Esophagus squamous epithelium (tissue), 5 donors: ENCODE measurements at regions not wholly inside any gene's neighbourhood (a gene's known extent, or its start where the extent isn't known, plus 50 kb on each side); places are given as distances from the start of the nearest gene placed in this dataset.
"Not testable (repeated sequence)": the region's sequence is repeated elsewhere in the genome, so short reads cannot be mapped to it uniquely, and the experiment has no call there.

Source experiments
- DNase-seq: peaks from one replicate; lab custom pipeline; 2025; lab: John Stamatoyannopoulos, UW
- H3K27ac ChIP-seq, 4 donors: fragments of 200-600 bp; sonication (generic); one replicate each; pipeline ENCODE4 v1.5.1; 2016 to 2019; ENCODE audit warnings: mild to moderate bottlenecking in 1 of 4
- H3K27me3 ChIP-seq, 4 donors: fragments of 200-600 bp; sonication (generic); 1 replicate in 3 of 4; 2 replicates in 1 of 4; pipeline versions ENCODE4 v1.5.1 to v1.6.0; 2017 to 2021; ENCODE audit warnings: antibody characterized with exemption in 1 of 4
- H3K36me3 ChIP-seq, 3 donors: fragments of 200-600 bp; sonication (generic); one replicate each; pipeline ENCODE4 v1.5.1; 2016 to 2019
- H3K4me1 ChIP-seq, 3 donors: fragments of 200-600 bp; sonication (generic); one replicate each; pipeline ENCODE4 v1.5.1; 2017 to 2019
- H3K4me3 ChIP-seq, 4 donors: fragments of 200-600 bp; sonication (generic); 1 replicate in 3 of 4; 2 replicates in 1 of 4; pipeline ENCODE4 v1.5.1; 2016 to 2019; ENCODE audit warnings: mild to moderate bottlenecking in 2 of 4, moderate library complexity in 1 of 4
- H3K9me3 ChIP-seq, 3 donors: fragments of 200-600 bp; sonication (generic); one replicate each; pipeline ENCODE4 v1.5.1; 2016 to 2019
- POLR2A ChIP-seq, 4 donors: fragments of 450-650 bp; IDR thresholded peaks; one replicate each; pipeline ENCODE4 v1.6.1; 2017; ENCODE audit warnings: antibody characterized with exemption in 4 of 4, mild to moderate bottlenecking in 4 of 4, moderate library complexity in 3 of 4
- WGBS, 2 donors: methylation state at CpG; one replicate each; pipeline ENCODE4 v1.1.5; 2018; 5-methylcytosine and 5-hydroxymethylcytosine counted together
- intact Hi-C: fragments of 100-400 bp; cut with DNase I; formaldehyde crosslinking; loops from one replicate; pipeline ENCODE4 v1.15.0; 2022
- TF ChIP-seq, protein P1 (sequence below), 6 experiments: fragments of 450-650 bp in 4 of 6; fragments of 200-600 bp in 2 of 6; sonication (generic) in 2 of 6; IDR thresholded peaks; one replicate each; pipeline ENCODE4 v1.5.1; 2016 to 2019; ENCODE audit warnings: antibody characterized with exemption in 6 of 6, mild to moderate bottlenecking in 4 of 6, moderate library complexity in 4 of 6
- donor health status: DM: yes; HTN: yes; CAD: no.

DNA sequence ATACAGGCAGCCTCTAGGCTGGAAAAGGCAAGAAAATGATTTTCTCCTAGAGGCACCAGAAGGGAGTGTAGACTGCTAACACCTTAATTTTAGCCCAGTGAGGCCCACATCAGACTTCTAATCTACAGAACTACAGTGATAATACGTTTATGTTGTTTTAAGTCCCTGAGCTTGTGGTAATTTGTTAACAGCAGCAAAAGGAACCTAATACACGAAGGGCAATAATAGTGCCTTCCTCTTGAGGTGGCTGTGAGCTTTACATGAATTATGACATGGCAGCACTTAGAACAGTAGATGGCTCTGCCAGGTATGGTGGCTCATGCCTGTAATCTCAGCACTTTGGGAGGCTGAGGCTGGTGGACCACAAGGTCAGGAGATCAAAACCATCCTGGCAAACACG lies 118.8 kb downstream of the ZNF664 start:
- intact Hi-C loops = no loop called here
- Histone ChIP-seq H3K4me1 (no peaks in the 10 kb centered on the region), H3K9me3 (no peaks in the 10 kb centered on the region), H3K4me3 (no peak overlapping the region), H3K36me3 (no peaks in the 10 kb centered on the region), H3K27me3 (no peaks in the 10 kb centered on the region), H3K27ac (no peak overlapping the region)
- DNase-seq = no peak
- 76 to 87% methylated on average over 3 of the region's 3 CpGs for WGBS, 2 donors
- TF ChIP-seq, protein P1, sequence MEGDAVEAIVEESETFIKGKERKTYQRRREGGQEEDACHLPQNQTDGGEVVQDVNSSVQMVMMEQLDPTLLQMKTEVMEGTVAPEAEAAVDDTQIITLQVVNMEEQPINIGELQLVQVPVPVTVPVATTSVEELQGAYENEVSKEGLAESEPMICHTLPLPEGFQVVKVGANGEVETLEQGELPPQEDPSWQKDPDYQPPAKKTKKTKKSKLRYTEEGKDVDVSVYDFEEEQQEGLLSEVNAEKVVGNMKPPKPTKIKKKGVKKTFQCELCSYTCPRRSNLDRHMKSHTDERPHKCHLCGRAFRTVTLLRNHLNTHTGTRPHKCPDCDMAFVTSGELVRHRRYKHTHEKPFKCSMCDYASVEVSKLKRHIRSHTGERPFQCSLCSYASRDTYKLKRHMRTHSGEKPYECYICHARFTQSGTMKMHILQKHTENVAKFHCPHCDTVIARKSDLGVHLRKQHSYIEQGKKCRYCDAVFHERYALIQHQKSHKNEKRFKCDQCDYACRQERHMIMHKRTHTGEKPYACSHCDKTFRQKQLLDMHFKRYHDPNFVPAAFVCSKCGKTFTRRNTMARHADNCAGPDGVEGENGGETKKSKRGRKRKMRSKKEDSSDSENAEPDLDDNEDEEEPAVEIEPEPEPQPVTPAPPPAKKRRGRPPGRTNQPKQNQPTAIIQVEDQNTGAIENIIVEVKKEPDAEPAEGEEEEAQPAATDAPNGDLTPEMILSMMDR (IDR thresholded peaks at IDR 0.05) = no peak
- no peak for TF ChIP-seq POLR2A (IDR thresholded peaks at IDR 0.05)

DNA sequence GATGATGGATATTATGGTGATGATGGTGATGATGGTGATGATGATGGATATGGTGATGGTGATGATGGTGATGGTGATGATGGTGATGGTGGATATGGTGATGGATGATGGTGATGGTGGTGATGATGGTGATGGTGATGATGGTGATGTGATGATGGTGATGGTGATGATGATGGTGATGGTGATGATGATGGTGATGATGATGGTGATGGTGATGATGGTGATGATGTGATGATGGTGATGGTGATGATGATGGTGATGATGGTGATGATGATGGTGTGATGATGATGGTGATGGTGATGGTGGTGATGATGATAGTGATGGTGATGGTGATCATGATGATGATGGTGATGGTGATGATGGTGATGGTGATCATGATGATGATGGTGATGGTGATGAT lies 119.5 kb downstream of the ZNF664 start:
- DNase-seq, intact Hi-C loops, H3K9me3 ChIP-seq, H3K27me3 ChIP-seq, H3K4me1 ChIP-seq, H3K4me3 ChIP-seq, H3K36me3 ChIP-seq, H3K27ac ChIP-seq: not testable (repeated sequence)

DNA sequence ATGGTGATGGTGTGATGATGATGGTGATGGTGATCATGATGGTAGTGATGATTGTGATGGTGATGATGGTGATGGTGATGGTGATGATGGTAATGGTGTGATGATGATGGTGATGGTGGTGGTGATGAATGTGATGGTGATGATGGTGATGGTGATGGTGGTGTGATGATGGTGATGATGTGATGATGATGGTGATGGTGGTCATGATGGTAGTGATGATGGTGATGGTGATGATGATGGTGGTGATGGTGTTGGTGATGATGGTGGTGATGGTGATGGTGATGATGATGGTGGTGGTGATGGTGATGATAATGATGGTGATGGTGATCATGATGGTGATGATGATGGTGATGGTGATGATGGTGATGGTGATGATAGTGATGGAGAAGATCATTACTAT lies 120.3 kb downstream of the ZNF664 start:
- Histone ChIP-seq H3K4me1 (peaks cover 0 to 6% (median 0%) of the 10 kb centered on the region in 3 donors), H3K4me3 (no peak overlapping the region), H3K27ac (no peak overlapping the region), H3K27me3 (peaks cover 0 to 7% (median 0%) of the 10 kb centered on the region in 4 donors), H3K9me3 (no peaks in the 10 kb centered on the region), H3K36me3 (no peaks in the 10 kb centered on the region)
- no peak for TF ChIP-seq POLR2A (IDR thresholded peaks at IDR 0.05)
- DNase-seq = no peak
- intact Hi-C loops = no loop called here

DNA sequence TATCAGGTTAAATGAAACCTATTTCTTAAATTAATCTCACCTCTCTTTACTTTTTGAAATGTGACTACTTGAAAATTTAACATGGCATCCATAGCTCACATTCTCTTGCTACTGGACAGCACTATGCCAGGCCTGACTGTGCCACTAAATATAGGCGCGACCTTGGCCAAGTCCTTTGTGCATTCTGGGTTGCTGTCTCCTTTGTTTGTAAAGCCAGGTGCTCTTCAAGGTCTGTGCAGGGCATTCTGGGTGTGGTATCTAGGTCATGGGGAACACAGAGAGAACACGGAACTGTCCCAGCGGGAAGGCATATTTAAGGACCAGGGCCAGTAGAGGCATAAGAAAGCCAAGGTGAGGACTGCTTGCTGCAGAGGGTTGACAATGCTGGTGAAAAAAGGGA lies 121.2 kb downstream of the ZNF664 start:
- TF ChIP-seq POLR2A (IDR thresholded peaks at IDR 0.05) = no peak
- TF ChIP-seq, protein P1 (IDR thresholded peaks at IDR 0.05) = no peak
- WGBS, 2 donors = 86 to 90% methylated on average over 4 of the region's 4 CpGs
- H3K27me3 ChIP-seq = peaks cover 0 to 15% (median 0%) of the 10 kb centered on the region in 4 donors
- no peak overlapping the region for H3K27ac ChIP-seq
- intact Hi-C loops = no loop called here
- no peaks in the 10 kb centered on the region for H3K36me3 ChIP-seq
- peaks cover 0 to 12% (median 0%) of the 10 kb centered on the region in 3 donors for H3K4me1 ChIP-seq
- H3K9me3 ChIP-seq = no peaks in the 10 kb centered on the region
- no peak overlapping the region for H3K4me3 ChIP-seq
- DNase-seq = no peak

DNA sequence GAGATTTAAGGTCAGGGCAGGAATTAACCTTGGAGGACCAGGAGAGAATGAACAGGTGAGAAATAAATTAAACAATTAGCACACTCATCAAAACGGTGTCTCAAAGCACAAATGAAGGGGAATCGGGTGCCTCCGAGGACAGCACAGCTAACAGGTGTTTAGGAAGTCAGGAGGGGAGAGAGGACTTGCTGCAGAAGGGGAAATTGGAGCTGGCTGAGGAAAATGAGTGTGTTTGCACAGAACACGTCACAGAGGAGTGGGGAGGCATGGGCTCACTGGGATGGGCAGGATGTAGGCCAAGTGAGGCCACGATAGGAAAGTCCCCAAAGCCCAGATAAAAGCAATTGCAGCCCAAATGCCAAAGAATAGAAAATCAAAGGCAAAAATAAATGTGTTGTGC lies 121.7 kb downstream of the ZNF664 start:
- intact Hi-C loops = no loop called here
- Histone ChIP-seq H3K4me1 (peaks cover 0 to 12% (median 0%) of the 10 kb centered on the region in 3 donors), H3K27ac (no peak overlapping the region), H3K9me3 (no peaks in the 10 kb centered on the region), H3K27me3 (peaks cover 0 to 20% (median 0%) of the 10 kb centered on the region in 4 donors), H3K36me3 (no peaks in the 10 kb centered on the region), H3K4me3 (no peak overlapping the region)
- DNase-seq = no peak
- 37 to 40% methylated on average over 5 of the region's 5 CpGs for WGBS, 2 donors
- TF ChIP-seq, protein P1 (IDR thresholded peaks at IDR 0.05) = no peak
- TF ChIP-seq POLR2A (IDR thresholded peaks at IDR 0.05) = no peak

DNA sequence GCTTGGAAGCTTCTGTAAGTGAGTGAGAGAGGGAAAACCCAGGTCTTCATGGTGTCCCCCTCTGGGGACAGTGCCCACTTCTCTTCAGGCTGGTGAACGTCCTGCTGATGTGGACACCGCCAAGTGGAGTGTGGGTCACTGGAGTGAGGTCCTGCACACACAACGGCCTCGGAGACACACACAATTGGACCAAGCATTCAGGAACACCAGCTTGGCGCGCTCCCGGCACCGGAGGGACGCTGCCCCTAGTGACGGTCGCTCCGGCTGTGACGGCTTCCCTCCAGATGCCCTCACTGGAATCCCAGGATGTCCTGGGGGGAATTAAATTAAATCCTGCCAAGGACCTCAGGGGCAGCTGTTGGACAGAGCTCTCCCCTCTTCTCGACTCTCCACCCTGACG lies 123.1 kb downstream of the ZNF664 start:
- no peak overlapping the region for H3K27ac ChIP-seq
- H3K4me3 ChIP-seq = no peak overlapping the region
- no peaks in the 10 kb centered on the region for H3K36me3 ChIP-seq
- DNase-seq = no peak
- intact Hi-C loops = no loop called here
- no peak for TF ChIP-seq POLR2A (IDR thresholded peaks at IDR 0.05)
- TF ChIP-seq, protein P1 (IDR thresholded peaks at IDR 0.05) = no peak
- peaks cover 0 to 20% (median 0%) of the 10 kb centered on the region in 4 donors for H3K27me3 ChIP-seq
- 87 to 98% methylated on average over 11 to 13 of the region's 15 CpGs for WGBS, 2 donors
- peaks cover 0 to 12% (median 0%) of the 10 kb centered on the region in 3 donors for H3K4me1 ChIP-seq
- no peaks in the 10 kb centered on the region for H3K9me3 ChIP-seq
